ENCODE measurements at regions not wholly inside any gene's neighbourhood (a gene's known extent, or its start where the extent isn't known, plus 50 kb on each side); places are given as distances from the start of the nearest gene placed in this dataset.

- no peak overlapping the region for H3K27ac ChIP-seq (ENCODE audit: low read length)
- DNase-seq = no peak
- no peak overlapping the region for H3K4me2 ChIP-seq (ENCODE audit: low read depth, low read length, poor library complexity, severe bottlenecking)
Observed at GRCh38 chr13:97582170-97582569, 148.2 kb downstream of the RAP2A start.

GRCh38 chr13:97583907-97584497 lies 150.0 kb downstream of the RAP2A start:
- Histone ChIP-seq H3K4me2 (ENCODE audit: low read depth, low read length, poor library complexity, severe bottlenecking) (no peak overlapping the region), H3K9me2 (replicated peaks; ENCODE audit: insufficient read depth, low read length) (no peaks in the 10 kb centered on the region), H3K9ac (ENCODE audit: low read length) (no peak overlapping the region), H3K27ac (ENCODE audit: low read length) (no peak overlapping the region), H3K4me3 (ENCODE audit: low read length) (no peak overlapping the region), H3K9me3 (ENCODE audit: low read length) (no peaks in the 10 kb centered on the region), H3K4me1 (ENCODE audit: low read length) (no peaks in the 10 kb centered on the region), H3K27me3 (ENCODE audit: low read length) (no peaks in the 10 kb centered on the region), H4K20me1 (ENCODE audit: insufficient read depth, low read depth, low read length) (no peaks in the 10 kb centered on the region), H3K79me2 (ENCODE audit: low read length) (no peaks in the 10 kb centered on the region), H3K36me3 (ENCODE audit: insufficient read depth, low read length) (no peaks in the 10 kb centered on the region), H2AFZ (ENCODE audit: low read length) (no peak overlapping the region)
- no peak for DNase-seq

More at GRCh38 chr13:97582170-97582569, 148.2 kb downstream of the RAP2A start:
- Histone ChIP-seq H3K4me1 (ENCODE audit: low read length) (no peaks in the 10 kb centered on the region), H3K9ac (ENCODE audit: low read length) (no peak overlapping the region), H3K4me3 (ENCODE audit: low read length) (no peak overlapping the region), H3K9me3 (ENCODE audit: low read length) (no peaks in the 10 kb centered on the region), H4K20me1 (ENCODE audit: insufficient read depth, low read depth, low read length) (no peaks in the 10 kb centered on the region), H3K9me2 (replicated peaks; ENCODE audit: insufficient read depth, low read length) (no peaks in the 10 kb centered on the region), H3K79me2 (ENCODE audit: low read length) (no peaks in the 10 kb centered on the region), H3K27me3 (ENCODE audit: low read length) (no peaks in the 10 kb centered on the region), H3K36me3 (ENCODE audit: insufficient read depth, low read length) (no peaks in the 10 kb centered on the region), H2AFZ (ENCODE audit: low read length) (no peak overlapping the region)

GRCh38 chr13:97586941-97587340 lies 153.0 kb downstream of the RAP2A start:
- H3K9ac ChIP-seq (ENCODE audit: low read length) = no peak overlapping the region
- no peak overlapping the region for H3K27ac ChIP-seq (ENCODE audit: low read length)
- H3K9me2 ChIP-seq (replicated peaks; ENCODE audit: insufficient read depth, low read length) = no peaks in the 10 kb centered on the region
- H3K79me2 ChIP-seq (ENCODE audit: low read length) = no peaks in the 10 kb centered on the region
- no peak overlapping the region for H3K4me2 ChIP-seq (ENCODE audit: low read depth, low read length, poor library complexity, severe bottlenecking)
- no peaks in the 10 kb centered on the region for H3K9me3 ChIP-seq (ENCODE audit: low read length)
- no peaks in the 10 kb centered on the region for H3K4me1 ChIP-seq (ENCODE audit: low read length)
- no peak for DNase-seq
- no peaks in the 10 kb centered on the region for H3K36me3 ChIP-seq (ENCODE audit: insufficient read depth, low read length)
- H3K27me3 ChIP-seq (ENCODE audit: low read length) = no peaks in the 10 kb centered on the region
- H4K20me1 ChIP-seq (ENCODE audit: insufficient read depth, low read depth, low read length) = no peaks in the 10 kb centered on the region
- H3K4me3 ChIP-seq (ENCODE audit: low read length) = no peak overlapping the region
- no peak overlapping the region for H2AFZ ChIP-seq (ENCODE audit: low read length)

GRCh38 chr13:97588993-97589392 lies 155.0 kb downstream of the RAP2A start:
- H3K27ac ChIP-seq (ENCODE audit: low read length) = no peak overlapping the region
- H3K9me2 ChIP-seq (replicated peaks; ENCODE audit: insufficient read depth, low read length) = no peaks in the 10 kb centered on the region
- no peaks in the 10 kb centered on the region for H3K36me3 ChIP-seq (ENCODE audit: insufficient read depth, low read length)
- no peaks in the 10 kb centered on the region for H3K27me3 ChIP-seq (ENCODE audit: low read length)
- H4K20me1 ChIP-seq (ENCODE audit: insufficient read depth, low read depth, low read length) = no peaks in the 10 kb centered on the region
- H3K9me3 ChIP-seq (ENCODE audit: low read length) = no peaks in the 10 kb centered on the region
- no peak overlapping the region for H3K4me2 ChIP-seq (ENCODE audit: low read depth, low read length, poor library complexity, severe bottlenecking)
- H3K79me2 ChIP-seq (ENCODE audit: low read length) = no peaks in the 10 kb centered on the region
- no peak overlapping the region for H3K9ac ChIP-seq (ENCODE audit: low read length)
- no peak for DNase-seq
- no peak overlapping the region for H3K4me3 ChIP-seq (ENCODE audit: low read length)
- no peaks in the 10 kb centered on the region for H3K4me1 ChIP-seq (ENCODE audit: low read length)
- no peak overlapping the region for H2AFZ ChIP-seq (ENCODE audit: low read length)

- Histone ChIP-seq H3K4me3 (ENCODE audit: low read length) (no peak overlapping the region), H2AFZ (ENCODE audit: low read length) (no peak overlapping the region), H3K4me2 (ENCODE audit: low read depth, low read length, poor library complexity, severe bottlenecking) (no peak overlapping the region), H3K9ac (ENCODE audit: low read length) (no peak overlapping the region), H3K79me2 (ENCODE audit: low read length) (no peaks in the 10 kb centered on the region), H3K36me3 (ENCODE audit: insufficient read depth, low read length) (no peaks in the 10 kb centered on the region), H3K27me3 (ENCODE audit: low read length) (no peaks in the 10 kb centered on the region), H3K9me2 (replicated peaks; ENCODE audit: insufficient read depth, low read length) (no peaks in the 10 kb centered on the region), H4K20me1 (ENCODE audit: insufficient read depth, low read depth, low read length) (no peaks in the 10 kb centered on the region), H3K4me1 (ENCODE audit: low read length) (no peaks in the 10 kb centered on the region), H3K9me3 (ENCODE audit: low read length) (no peaks in the 10 kb centered on the region), H3K27ac (ENCODE audit: low read length) (no peak overlapping the region)
- DNase-seq = no peak
Observed at GRCh38 chr13:97600458-97601075, 166.6 kb downstream of the RAP2A start.

GRCh38 chr13:97615266-97615665 lies 181.3 kb downstream of the RAP2A start:
- Histone ChIP-seq H4K20me1 (ENCODE audit: insufficient read depth, low read depth, low read length) (no peaks in the 10 kb centered on the region), H3K4me1 (ENCODE audit: low read length) (no peaks in the 10 kb centered on the region), H2AFZ (ENCODE audit: low read length) (no peak overlapping the region), H3K79me2 (ENCODE audit: low read length) (no peaks in the 10 kb centered on the region), H3K4me3 (ENCODE audit: low read length) (no peak overlapping the region), H3K36me3 (ENCODE audit: insufficient read depth, low read length) (no peaks in the 10 kb centered on the region), H3K27ac (ENCODE audit: low read length) (no peak overlapping the region), H3K27me3 (ENCODE audit: low read length) (no peaks in the 10 kb centered on the region), H3K4me2 (ENCODE audit: low read depth, low read length, poor library complexity, severe bottlenecking) (no peak overlapping the region), H3K9me3 (ENCODE audit: low read length) (no peaks in the 10 kb centered on the region), H3K9me2 (replicated peaks; ENCODE audit: insufficient read depth, low read length) (no peaks in the 10 kb centered on the region), H3K9ac (ENCODE audit: low read length) (no peak overlapping the region)
- DNase-seq = no peak

GRCh38 chr13:97616385-97616784 lies 182.4 kb downstream of the RAP2A start:
- Histone ChIP-seq H2AFZ (ENCODE audit: low read length) (no peak overlapping the region), H3K4me1 (ENCODE audit: low read length) (no peaks in the 10 kb centered on the region)

GRCh38 chr13:97621025-97621424 lies 187.1 kb downstream of the RAP2A start:
- Histone ChIP-seq H3K4me2 (ENCODE audit: low read depth, low read length, poor library complexity, severe bottlenecking) (no peak overlapping the region), H3K27me3 (ENCODE audit: low read length) (no peaks in the 10 kb centered on the region), H3K27ac (ENCODE audit: low read length) (no peak overlapping the region), H2AFZ (ENCODE audit: low read length) (no peak overlapping the region), H4K20me1 (ENCODE audit: insufficient read depth, low read depth, low read length) (no peaks in the 10 kb centered on the region), H3K36me3 (ENCODE audit: insufficient read depth, low read length) (no peaks in the 10 kb centered on the region), H3K4me1 (ENCODE audit: low read length) (no peaks in the 10 kb centered on the region), H3K9me2 (replicated peaks; ENCODE audit: insufficient read depth, low read length) (no peaks in the 10 kb centered on the region), H3K9ac (ENCODE audit: low read length) (no peak overlapping the region), H3K4me3 (ENCODE audit: low read length) (no peak overlapping the region), H3K79me2 (ENCODE audit: low read length) (no peaks in the 10 kb centered on the region), H3K9me3 (ENCODE audit: low read length) (no peaks in the 10 kb centered on the region)
- DNase-seq = no peak

More at GRCh38 chr13:97616385-97616784, 182.4 kb downstream of the RAP2A start:
- Histone ChIP-seq H3K4me2 (ENCODE audit: low read depth, low read length, poor library complexity, severe bottlenecking) (no peak overlapping the region), H3K27me3 (ENCODE audit: low read length) (no peaks in the 10 kb centered on the region), H3K36me3 (ENCODE audit: insufficient read depth, low read length) (no peaks in the 10 kb centered on the region), H3K9me2 (replicated peaks; ENCODE audit: insufficient read depth, low read length) (no peaks in the 10 kb centered on the region), H4K20me1 (ENCODE audit: insufficient read depth, low read depth, low read length) (no peaks in the 10 kb centered on the region), H3K9me3 (ENCODE audit: low read length) (no peaks in the 10 kb centered on the region), H3K4me3 (ENCODE audit: low read length) (no peak overlapping the region), H3K79me2 (ENCODE audit: low read length) (no peaks in the 10 kb centered on the region), H3K27ac (ENCODE audit: low read length) (no peak overlapping the region), H3K9ac (ENCODE audit: low read length) (no peak overlapping the region)
- DNase-seq = no peak

All from Karpas-422 (cell line).